Stimulated activated CD4-positive, alpha-beta T cell treated with anti-CD3 and anti-CD28 coated beads, Interleukin-2, amount 100 ng/mL, for 24 hours (primary cell): ENCODE measurements at regions not wholly inside any gene's neighbourhood (a gene's known extent, or its start where the extent isn't known, plus 50 kb on each side); places are given as distances from the start of the nearest gene placed in this dataset.

Experiments used
- DNase-seq, 2 donors: peaks; one replicate each; pipeline ENCODE4 v3.0.0-alpha.2; 2020

DNA sequence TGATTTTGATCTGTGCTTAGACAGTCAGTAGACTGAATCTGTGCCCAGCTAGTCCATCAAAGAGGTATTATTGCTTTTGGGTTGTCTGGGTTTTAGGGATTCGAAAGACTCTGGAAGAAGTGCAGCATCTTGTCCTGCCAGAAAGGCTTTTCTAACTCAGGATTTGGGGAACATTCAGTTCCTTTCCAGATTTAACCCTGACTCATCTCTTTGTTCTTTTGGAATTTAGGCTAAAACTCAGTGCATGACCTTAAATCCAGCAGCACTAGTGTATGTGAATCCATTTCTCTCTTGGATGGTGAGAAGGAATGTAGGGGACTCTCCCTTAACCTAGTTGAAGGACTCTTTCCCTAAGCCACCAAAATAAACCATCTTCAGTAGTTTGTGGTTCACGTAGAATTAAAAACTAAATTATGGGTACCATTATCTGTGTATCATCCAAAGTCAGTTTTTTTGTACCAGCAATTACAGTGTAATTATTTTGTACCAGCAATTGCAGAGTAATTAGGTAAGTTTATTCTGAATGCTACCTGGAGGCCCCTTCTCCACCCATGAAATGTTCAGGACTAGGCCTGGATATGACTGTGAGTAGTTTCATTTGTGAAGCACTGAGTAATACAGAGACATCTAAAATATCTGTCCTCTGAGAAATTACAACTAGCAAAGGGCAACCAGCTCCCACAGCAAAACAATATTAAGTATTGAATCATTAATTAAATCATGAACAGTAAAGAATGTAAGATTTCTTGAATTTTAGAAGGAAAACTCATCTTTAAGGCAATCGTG lies 384.0 kb downstream of the TMA16 start:
- no peak for DNase-seq

DNA sequence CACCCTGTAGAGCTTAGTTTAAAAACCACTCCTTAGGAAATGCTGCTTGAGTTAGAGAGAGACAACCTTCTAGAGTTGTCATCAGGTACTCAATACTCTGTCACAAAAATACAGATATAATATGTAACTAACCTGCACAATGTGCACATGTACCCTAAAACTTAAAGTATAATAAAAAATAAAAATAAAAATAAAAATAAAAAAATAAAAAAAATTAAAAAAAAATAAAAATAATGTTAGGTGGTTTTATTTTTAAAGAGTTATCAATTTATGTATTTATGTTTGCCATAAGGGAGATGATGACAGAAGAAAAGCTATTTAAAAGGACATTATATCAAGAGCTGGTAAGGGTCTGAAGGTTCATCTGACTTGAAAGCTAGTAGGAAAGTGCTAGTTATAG lies 397.9 kb downstream of the TMA16 start:
- no peak for DNase-seq

DNA sequence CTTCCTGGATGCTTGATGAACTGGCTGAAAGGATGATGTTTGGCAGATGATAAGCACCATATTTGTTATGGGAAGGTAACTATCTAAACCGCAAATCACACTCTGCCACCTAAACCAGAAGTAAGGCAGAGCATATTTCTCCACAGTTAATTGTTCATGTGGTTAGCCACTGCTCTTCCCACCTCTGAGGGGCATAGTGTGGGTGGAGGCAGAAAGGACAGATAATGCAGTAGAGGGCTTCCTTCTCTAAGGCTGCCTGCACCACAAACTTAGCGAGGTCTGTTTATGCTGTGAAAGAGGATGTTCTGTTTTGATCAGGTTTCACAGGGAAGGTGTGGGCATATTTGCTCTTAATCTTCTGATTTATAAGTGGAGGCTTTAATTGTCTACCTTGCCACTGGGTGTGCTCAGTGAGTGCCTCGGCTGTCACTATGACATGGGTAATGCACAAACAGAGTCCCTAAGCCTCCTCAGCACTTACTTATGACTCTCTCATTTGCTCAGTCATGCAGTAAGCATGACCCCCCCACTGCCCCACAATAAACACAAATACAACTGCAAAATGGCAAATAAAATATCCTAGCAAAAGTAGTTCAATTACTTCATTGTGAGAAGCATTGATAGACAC lies 401.0 kb downstream of the TMA16 start:
- peak; percentile 6 to 17 for DNase-seq

- no peak for DNase-seq
These were observed 406.8 kb downstream of the TMA16 start for GRCh38 chr4:163901319-163901718.

- no peak for DNase-seq
These were observed 407.9 kb downstream of the TMA16 start for GRCh38 chr4:163902417-163902816.

- no peak for DNase-seq
These were observed 417.4 kb downstream of the TMA16 start for GRCh38 chr4:163911891-163912290.

DNA sequence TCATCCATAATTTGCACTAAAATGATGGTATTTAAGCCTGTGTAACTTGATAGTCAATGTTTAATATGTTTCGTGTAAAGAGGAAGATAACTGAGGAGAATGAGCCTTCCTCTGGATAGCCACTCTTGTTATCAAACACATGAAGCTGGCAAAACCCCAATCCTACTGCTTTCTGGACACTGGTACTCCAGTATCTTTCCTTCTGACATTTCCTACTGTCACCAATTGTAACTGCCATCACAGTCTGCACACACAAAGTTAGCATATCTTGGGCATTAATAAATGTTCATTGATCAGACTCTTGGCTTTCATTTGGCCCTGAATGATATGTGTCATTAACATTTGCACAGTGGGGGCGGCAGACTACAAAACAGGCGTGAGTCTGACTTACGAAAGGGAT lies 419.1 kb downstream of the TMA16 start:
- no peak for DNase-seq

GRCh38 chr4:163915896-163916295 lies 421.4 kb downstream of the TMA16 start:
- no peak for DNase-seq

GRCh38 chr4:163920426-163920825 lies 425.9 kb downstream of the TMA16 start:
- no peak for DNase-seq

DNA sequence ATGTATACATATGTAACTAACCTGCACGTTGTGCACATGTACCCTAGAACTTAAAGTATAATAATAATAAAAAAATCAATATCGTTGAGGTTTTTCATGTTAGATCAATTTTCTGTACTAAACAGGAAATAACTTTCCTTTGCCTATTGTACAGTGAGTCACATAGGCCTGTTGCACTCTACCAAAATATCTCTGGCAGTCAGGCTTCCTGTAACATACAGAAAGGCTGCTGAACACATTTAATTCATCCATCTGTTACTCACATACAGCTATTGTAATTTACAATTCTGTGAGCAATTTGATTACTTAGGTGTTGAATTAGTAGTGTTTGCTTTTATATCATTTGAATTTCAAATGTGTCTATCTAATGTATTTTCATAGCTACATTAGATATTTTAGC lies 427.8 kb downstream of the TMA16 start:
- DNase-seq = no peak

- no peak for DNase-seq
These were observed 428.6 kb downstream of the TMA16 start for GRCh38 chr4:163923092-163923491.

DNA sequence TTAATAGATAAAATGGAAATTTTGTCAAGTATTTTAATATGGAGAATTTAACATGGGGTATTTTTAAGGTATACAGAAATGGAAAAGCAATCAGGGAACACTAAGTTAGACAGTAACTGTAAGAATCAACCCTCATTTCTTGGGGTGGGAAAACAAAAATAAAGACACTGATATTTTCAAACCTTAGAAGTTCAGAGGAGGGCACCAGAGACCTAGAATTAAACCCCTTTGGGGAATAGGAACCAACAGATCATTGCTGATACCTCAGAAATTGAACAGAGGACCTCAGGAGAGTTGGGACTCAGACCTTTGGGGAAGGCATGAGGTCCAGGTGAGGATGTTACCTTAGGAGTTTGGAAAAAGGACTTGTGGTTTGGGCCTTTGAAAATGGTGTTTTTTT lies 435.6 kb downstream of the TMA16 start:
- DNase-seq = no peak

- DNase-seq = no peak
These were observed 438.0 kb downstream of the TMA16 start for GRCh38 chr4:163932504-163932903.

DNA sequence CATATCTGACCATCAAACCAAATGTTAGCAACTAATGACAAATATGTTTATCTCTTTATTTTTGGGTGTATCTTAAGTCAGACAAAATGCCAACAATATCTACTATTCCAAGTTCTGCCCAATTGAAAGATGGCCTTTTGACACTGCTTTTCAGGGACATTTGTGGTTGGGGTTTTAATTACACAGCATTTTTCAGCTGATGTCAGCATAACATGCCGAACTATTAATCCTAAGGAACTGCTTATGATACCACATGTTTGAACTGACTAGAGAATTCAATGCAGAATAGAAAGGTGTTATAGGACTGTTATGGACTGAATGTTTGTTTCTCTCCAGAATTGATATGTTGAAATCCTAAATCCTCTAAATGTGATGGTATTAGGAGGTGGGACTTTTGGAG lies 445.1 kb downstream of the TMA16 start:
- no peak for DNase-seq

DNA sequence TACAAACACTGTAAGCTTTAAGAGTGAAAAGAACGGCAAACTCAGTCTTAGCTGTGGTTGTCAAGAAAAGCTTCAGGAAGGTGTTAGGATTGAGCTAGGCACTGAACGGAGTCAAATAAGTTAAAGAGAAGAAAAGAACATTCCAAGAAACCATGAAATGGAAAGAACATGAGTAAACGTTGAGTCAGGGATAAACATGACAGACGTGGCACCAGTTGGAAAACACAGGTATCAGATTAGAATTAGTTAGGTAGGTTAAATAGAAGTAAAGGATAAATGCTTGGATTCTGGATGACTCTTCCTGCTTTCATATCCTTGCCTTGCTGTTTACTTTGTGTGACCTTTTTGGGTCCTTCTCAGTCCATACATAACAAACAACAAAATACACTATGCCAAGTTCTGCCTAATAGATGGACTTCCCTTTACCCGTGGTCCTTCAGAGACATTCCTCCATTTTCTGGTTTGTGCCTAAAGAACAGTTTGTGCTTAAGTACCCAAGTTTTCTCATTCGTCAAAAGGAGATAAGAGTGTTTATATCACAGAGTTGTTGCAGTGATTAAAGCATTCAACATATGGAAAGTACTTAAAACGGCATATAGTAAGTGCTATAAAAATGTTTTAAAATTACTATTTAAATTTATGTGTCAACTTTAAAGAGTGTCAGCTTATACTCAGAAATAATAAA lies 446.9 kb downstream of the TMA16 start:
- DNase-seq = no peak

DNA sequence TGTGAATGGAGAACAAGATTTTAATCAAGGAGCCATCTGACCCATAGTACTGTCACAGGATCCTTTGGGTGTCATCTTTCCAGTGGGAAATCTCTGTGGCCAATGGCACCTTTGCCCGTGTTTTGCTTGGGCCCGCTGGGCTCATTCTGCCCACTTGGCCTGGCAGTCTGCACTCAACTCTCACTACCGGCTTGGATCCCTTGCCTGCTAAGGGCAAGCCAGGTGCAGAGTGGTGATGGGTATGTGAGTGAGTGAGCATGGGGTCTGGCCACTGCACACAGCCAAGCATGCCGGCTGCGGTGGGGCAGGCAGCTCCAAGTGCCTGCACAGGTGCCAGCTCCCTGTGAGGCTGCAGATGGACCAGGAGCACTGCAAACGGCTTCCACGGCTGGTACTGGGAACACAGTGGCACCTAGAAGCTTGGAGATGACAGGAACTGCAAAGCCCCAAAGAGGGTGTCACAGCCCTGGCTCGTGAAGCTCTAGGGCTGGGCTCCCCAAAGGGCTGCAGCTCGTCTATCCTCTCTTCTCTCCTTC lies 454.5 kb downstream of the TMA16 start:
- no peak for DNase-seq

GRCh38 chr4:163949976-163950601 lies 455.6 kb downstream of the TMA16 start:
- no peak for DNase-seq

DNA sequence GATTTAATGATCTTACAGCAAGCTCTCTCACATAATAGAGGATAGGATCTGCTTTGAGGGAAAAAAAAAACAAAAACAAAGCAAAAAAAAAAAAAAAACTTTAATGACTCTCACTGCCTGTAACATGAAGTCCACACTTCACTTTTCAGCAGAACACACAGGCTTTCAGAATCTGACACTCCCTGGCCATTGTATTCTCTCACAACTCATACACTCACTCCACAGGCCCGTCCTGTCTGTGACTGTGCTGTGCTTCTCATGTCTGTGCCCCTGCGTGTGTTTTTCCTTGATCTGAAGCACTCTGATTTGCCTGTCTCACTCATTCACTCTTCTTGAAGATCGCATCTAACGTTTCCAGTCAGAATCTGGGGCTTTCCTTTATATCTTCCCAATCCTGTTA lies 460.8 kb downstream of the TMA16 start:
- no peak for DNase-seq

DNA sequence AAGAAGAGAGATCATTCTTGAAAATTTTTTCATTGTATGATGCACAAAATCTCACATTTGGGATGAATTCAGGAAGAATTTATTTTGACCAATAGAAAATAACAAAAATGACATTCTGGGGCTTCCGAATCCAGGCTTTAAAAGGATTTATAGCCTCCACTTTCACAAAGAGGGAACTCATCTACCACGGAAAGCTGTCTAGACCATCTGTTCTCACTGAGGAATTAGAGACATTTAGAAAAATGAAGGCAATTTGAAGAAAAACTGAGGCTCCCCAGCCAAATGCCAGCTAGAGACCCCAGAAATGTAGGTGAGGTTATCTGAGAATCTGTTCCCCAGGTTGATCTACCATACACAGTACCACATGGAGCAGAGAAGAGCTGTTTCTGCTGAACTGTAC lies 464.3 kb downstream of the TMA16 start:
- no peak for DNase-seq

DNA sequence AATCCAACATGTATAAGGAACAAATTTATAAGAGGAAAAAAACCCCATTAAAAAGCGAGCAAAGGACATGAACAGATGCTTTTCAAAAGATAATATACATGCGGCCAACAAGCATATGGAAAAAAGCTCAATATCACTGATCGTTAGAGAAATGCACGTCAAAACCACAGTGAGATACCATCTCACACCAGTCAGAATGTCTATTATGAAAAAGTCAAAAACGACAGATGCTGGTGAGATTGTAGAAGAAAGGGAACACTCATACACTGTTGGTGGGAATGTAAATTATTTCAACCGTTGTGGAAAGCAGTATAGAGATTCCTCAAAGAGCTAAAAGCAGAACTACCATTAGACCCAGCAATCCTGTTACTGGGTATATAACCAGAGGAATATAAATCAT lies 465.4 kb downstream of the TMA16 start:
- no peak for DNase-seq

DNA sequence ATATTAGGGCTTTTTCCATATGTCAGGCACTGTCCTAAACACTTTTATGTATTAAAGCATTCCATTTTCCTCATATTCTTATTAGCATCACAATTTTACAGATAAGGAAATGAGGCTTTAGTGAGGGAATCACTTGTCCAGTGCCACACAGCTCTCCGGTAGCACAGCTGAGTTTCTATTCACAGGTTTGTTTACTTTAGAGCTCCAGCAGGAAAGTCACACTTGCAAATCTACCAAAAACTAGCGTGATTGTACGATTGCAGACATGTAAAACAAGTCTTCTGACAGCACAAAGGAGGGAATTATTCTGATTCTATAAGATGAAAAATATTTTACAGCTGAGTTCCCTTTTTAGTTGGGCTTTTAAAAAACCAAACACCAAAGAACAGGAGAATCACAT lies 472.1 kb downstream of the TMA16 start:
- no peak for DNase-seq

DNA sequence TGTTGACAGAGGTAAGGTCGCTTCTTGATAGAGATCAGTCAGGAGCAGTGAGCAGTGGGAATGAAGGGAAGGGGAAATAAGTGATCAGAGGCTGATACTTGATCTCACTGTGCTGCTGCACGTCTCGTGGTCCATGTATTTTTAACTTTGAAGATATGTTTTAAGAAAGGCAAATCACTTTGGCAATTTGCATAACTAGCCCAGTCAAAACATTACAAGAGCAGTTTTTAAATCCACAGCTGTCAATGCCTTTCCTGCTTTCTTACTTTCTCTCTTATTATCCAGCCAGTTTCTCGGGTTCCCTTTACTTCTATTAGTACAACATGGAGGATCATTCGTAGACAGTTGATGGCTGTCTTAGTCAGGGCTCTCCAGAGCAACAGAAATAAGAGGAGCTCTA lies 472.8 kb downstream of the TMA16 start:
- DNase-seq = no peak

DNA sequence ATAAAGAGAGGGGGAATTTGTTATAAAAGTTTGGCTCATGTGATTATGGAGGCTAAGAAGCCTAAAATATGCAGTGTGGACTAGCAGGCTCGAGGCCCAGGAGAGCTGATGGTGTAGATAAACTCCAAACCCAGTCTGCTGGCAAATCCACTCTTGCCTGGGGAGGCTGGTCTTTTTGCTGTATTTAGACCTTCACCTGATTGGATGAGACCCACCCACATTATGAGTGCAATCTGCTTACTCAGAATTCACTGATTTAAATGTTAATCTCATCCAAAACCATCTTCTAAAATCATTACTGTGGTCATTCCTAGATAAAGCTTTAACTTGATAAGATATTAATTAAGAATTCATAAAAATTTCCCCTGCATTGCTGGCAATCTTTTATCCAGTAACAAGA lies 473.2 kb downstream of the TMA16 start:
- no peak for DNase-seq

DNA sequence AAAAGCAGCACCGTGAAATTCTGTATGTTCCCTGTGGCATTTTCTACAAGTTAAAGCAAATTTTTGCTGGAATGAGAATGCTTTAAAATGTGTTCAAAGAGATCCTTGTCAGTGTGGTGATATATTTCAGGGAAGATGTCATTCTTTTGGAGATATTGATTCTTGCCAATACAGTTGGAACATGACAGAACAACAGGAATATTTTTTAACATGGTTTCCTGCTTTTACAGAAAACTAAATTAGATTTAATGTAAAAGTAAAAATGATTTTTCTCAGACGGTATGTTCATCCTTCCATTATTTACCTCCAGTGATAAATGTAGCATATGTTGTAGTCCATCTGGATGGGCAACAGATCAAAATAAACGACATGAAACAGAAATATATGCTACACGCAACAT lies 474.8 kb downstream of the TMA16 start:
- no peak for DNase-seq
